ENCODE measurements at regions not wholly inside any gene's neighbourhood (a gene's known extent, or its start where the extent isn't known, plus 50 kb on each side); places are given as distances from the start of the nearest gene placed in this dataset.

GRCh38 chr21:14824126-14824525, 240.7 kb downstream of the NRIP1 start:
- no peak overlapping the region for H3K4me3 ChIP-seq (ENCODE audit: low read length)
- H3K27ac Mint-ChIP-seq = no peak overlapping the region
- H3K4me3 Mint-ChIP-seq = no peak overlapping the region
- no peak for TF ChIP-seq CTCF (IDR thresholded peaks at IDR 0.05)
- no peaks in the 10 kb centered on the region for H3K4me1 Mint-ChIP-seq (ENCODE audit: low read depth)
- no peaks in the 10 kb centered on the region for H3K36me3 ChIP-seq (ENCODE audit: insufficient read depth, low read length)
- no peaks in the 10 kb centered on the region for H3K27me3 Mint-ChIP-seq
- H3K4me1 ChIP-seq (ENCODE audit: insufficient read depth, low read length) = no peaks in the 10 kb centered on the region
- ATAC-seq (ENCODE audit: poor library complexity) (no peak), DNase-seq (no peak)
- ChIA-PET CTCF (no interaction called here), POLR2A (interaction anchor here (0.6 kb wide), 1 partner anchor 832 kb away, joined by 4 read pairs; no protein-coding TSS in a partner anchor)
- intact Hi-C loops (cut with DNase I, micrococcal nuclease) = no loop called here
- H3K9me3 Mint-ChIP-seq = no peaks in the 10 kb centered on the region
- H3K27me3 ChIP-seq (ENCODE audit: control insufficient read depth in 1 of 2, insufficient read depth in 2 of 2, low read length in 2 of 2) = no peaks in the 10 kb centered on the region
- H3K36me3 Mint-ChIP-seq (ENCODE audit: low read depth) = no peaks in the 10 kb centered on the region
- no peaks in the 10 kb centered on the region for H3K9me3 ChIP-seq (ENCODE audit: control insufficient read depth in 1 of 2, insufficient read depth in 1 of 2, low read length in 2 of 2)
- H3K27ac ChIP-seq (ENCODE audit: low read depth in 1 of 2, low read length in 2 of 2) = no peak overlapping the region

- Histone ChIP-seq H3K4me1 (ENCODE audit: insufficient read depth, low read length) (no peaks in the 10 kb centered on the region), H3K9me3 (ENCODE audit: control insufficient read depth in 1 of 2, insufficient read depth in 1 of 2, low read length in 2 of 2) (no peaks in the 10 kb centered on the region), H3K27ac (ENCODE audit: low read depth in 1 of 2, low read length in 2 of 2) (no peak overlapping the region), H3K36me3 (ENCODE audit: insufficient read depth, low read length) (no peaks in the 10 kb centered on the region), H3K27me3 (ENCODE audit: control insufficient read depth in 1 of 2, insufficient read depth in 2 of 2, low read length in 2 of 2) (no peaks in the 10 kb centered on the region), H3K4me3 (ENCODE audit: low read length) (no peak overlapping the region)
- H3K9me3 Mint-ChIP-seq = no peaks in the 10 kb centered on the region
- H3K27ac Mint-ChIP-seq = no peak overlapping the region
- H3K4me1 Mint-ChIP-seq (ENCODE audit: low read depth) = no peaks in the 10 kb centered on the region
- DNase-seq (no peak), ATAC-seq (ENCODE audit: poor library complexity) (no peak)
- no peaks in the 10 kb centered on the region for H3K36me3 Mint-ChIP-seq (ENCODE audit: low read depth)
- ChIA-PET POLR2A (no interaction called here), CTCF (no interaction called here)
- H3K27me3 Mint-ChIP-seq = no peaks in the 10 kb centered on the region
- intact Hi-C loops (cut with DNase I, micrococcal nuclease) = no loop called here
- H3K4me3 Mint-ChIP-seq = no peak overlapping the region
- TF ChIP-seq CTCF (IDR thresholded peaks at IDR 0.05) = no peak
Measured at GRCh38 chr21:14817311-14817710, 247.5 kb downstream of the NRIP1 start.

GRCh38 chr21:14814991-14815390, 249.8 kb downstream of the NRIP1 start:
- peaks cover 0 to 4% of the 10 kb centered on the region in 2 experiments for H3K9me3 ChIP-seq (ENCODE audit: control insufficient read depth in 1 of 2, insufficient read depth in 1 of 2, low read length in 2 of 2)
- no peaks in the 10 kb centered on the region for H3K27me3 ChIP-seq (ENCODE audit: control insufficient read depth in 1 of 2, insufficient read depth in 2 of 2, low read length in 2 of 2)
- Mint-ChIP-seq H3K4me3 (no peak overlapping the region), H3K27ac (no peak overlapping the region), H3K36me3 (ENCODE audit: low read depth) (no peaks in the 10 kb centered on the region), H3K27me3 (no peaks in the 10 kb centered on the region), H3K4me1 (ENCODE audit: low read depth) (no peaks in the 10 kb centered on the region), H3K9me3 (peaks cover 3% of the 10 kb centered on the region)
- TF ChIP-seq CTCF (IDR thresholded peaks at IDR 0.05) = no peak
- intact Hi-C loops (cut with DNase I, micrococcal nuclease) = no loop called here
- DNase-seq (no peak), ATAC-seq (ENCODE audit: poor library complexity) (no peak)
- ChIA-PET CTCF (no interaction called here), POLR2A (no interaction called here)
- no peak overlapping the region for H3K27ac ChIP-seq (ENCODE audit: low read depth in 1 of 2, low read length in 2 of 2)
- no peak overlapping the region for H3K4me3 ChIP-seq (ENCODE audit: low read length)
- no peaks in the 10 kb centered on the region for H3K36me3 ChIP-seq (ENCODE audit: insufficient read depth, low read length)
- H3K4me1 ChIP-seq (ENCODE audit: insufficient read depth, low read length) = no peaks in the 10 kb centered on the region
